SK-N-SH (cell line): ENCODE measurements at regions not wholly inside any gene's neighbourhood (a gene's known extent, or its start where the extent isn't known, plus 50 kb on each side); places are given as distances from the start of the nearest gene placed in this dataset.

Experiments used
- CTCF ChIA-PET: fragments of 300-600, 350-600 bp; formaldehyde crosslinking; extraction: SDS; loops from one replicate; lab custom pipeline; 2021; lab: Yijun Ruan, JAX
- POLR2A ChIA-PET: fragments of 350-600 bp; sonication (Branson Sonifier 250); formaldehyde crosslinking; extraction: SDS; loops from one replicate; lab custom pipeline; 2020; ENCODE audit warnings: antibody characterized with exemption, inconsistent platforms; lab: Yijun Ruan, JAX
- DNase-seq: peaks from one replicate; pipeline ENCODE4 v3.0.0; 2012
- H2AFZ ChIP-seq: fragments of 200-600 bp; sonication (generic); 2 replicates; pipeline ENCODE4 v1.8.1; 2016; ENCODE audit warnings: antibody characterized with exemption, mild to moderate bottlenecking, low read depth
- H3F3A ChIP-seq: fragments of 200-600 bp; sonication (generic); replicated peaks from 2 replicates; pipeline ENCODE3; 2016; ENCODE audit warnings: antibody characterized with exemption, mild to moderate bottlenecking; ENCODE audit not compliant: insufficient read depth
- H3K27ac ChIP-seq, 2 experiments: fragments of 200-500 bp in 1 of 2; fragments of 200-600 bp in 1 of 2; sonication (Bioruptor generic) in 1 of 2; sonication (generic), shearing (Covaris generic) in 1 of 2; 2 replicates each; pipeline versions ENCODE4 v1.5.1 to v1.6.1; 2014 to 2016; ENCODE audit warnings: low read depth in 2 of 2, inconsistent platforms in 1 of 2, low read length in 1 of 2, mild to moderate bottlenecking in 1 of 2, mixed read lengths in 1 of 2
- H3K27me3 ChIP-seq: fragments of 200-600 bp; sonication (generic), shearing (Covaris generic); 2 replicates; pipeline ENCODE4 v1.6.1; 2016; ENCODE audit warnings: mixed run types; ENCODE audit not compliant: insufficient read depth
- H3K36me3 ChIP-seq, 2 experiments: fragments of 200-500 bp in 1 of 2; fragments of 200-600 bp in 1 of 2; sonication (Bioruptor generic) in 1 of 2; sonication (generic) in 1 of 2; replicated peaks in 1 of 2; 2 replicates each; pipeline versions ENCODE3 to v1.5.1; 2014 to 2016; ENCODE audit warnings: low read length in 1 of 2, mild to moderate bottlenecking in 1 of 2; ENCODE audit not compliant: insufficient read depth in 2 of 2, control insufficient read depth in 1 of 2
- H3K4me1 ChIP-seq, 2 experiments: fragments of 200-500 bp in 1 of 2; fragments of 200-600 bp in 1 of 2; sonication (Bioruptor generic) in 1 of 2; sonication (generic), shearing (Covaris generic) in 1 of 2; 2 replicates each; pipeline versions ENCODE4 v1.5.1 to v1.6.1; 2014 to 2016; ENCODE audit warnings: low read depth in 1 of 2, low read length in 1 of 2, mixed run types in 1 of 2; ENCODE audit not compliant: insufficient read depth in 2 of 2, control insufficient read depth in 1 of 2
- H3K4me2 ChIP-seq: fragments of 200-600 bp; sonication (generic), shearing (Covaris generic); 2 replicates; pipeline ENCODE4 v1.6.1; 2017; ENCODE audit warnings: mixed run types
- H3K4me3 ChIP-seq, 2 experiments: fragments of 200-500 bp in 1 of 2; fragments of 200-600 bp in 1 of 2; sonication (Bioruptor generic) in 1 of 2; sonication (generic), shearing (Covaris generic) in 1 of 2; 2 replicates each; pipeline versions ENCODE4 v1.5.1 to v1.8.1; 2014 to 2016; ENCODE audit warnings: low read depth in 2 of 2, inconsistent platforms in 1 of 2, low read length in 1 of 2, mild to moderate bottlenecking in 1 of 2, mixed read lengths in 1 of 2, moderate library complexity in 1 of 2
- H3K79me2 ChIP-seq: fragments of 200-600 bp; sonication (generic); 2 replicates; pipeline ENCODE4 v1.8.1; 2017; ENCODE audit warnings: mild to moderate bottlenecking; ENCODE audit not compliant: insufficient read depth
- H3K9ac ChIP-seq: fragments of 200-600 bp; sonication (generic); 2 replicates; pipeline ENCODE4 v1.6.1; 2017; ENCODE audit warnings: mixed run types
- H3K9me2 ChIP-seq: fragments of 200-600 bp; sonication (generic); 2 replicates; pipeline ENCODE4 v1.6.1; 2017; ENCODE audit warnings: mixed run types
- H3K9me3 ChIP-seq: fragments of 200-600 bp; sonication (generic); 2 replicates; pipeline ENCODE4 v1.6.1; 2017; ENCODE audit warnings: mixed run types, mild to moderate bottlenecking, moderate library complexity
- H4K20me1 ChIP-seq: fragments of 200-600 bp; sonication (generic); 2 replicates; pipeline ENCODE4 v1.6.1; 2017; ENCODE audit warnings: mild to moderate bottlenecking, mixed run types; ENCODE audit not compliant: insufficient read depth
- GATA2 ChIP-seq: sonication (generic); formaldehyde crosslinking; IDR thresholded peaks from 2 replicates; pipeline ENCODE4 v1.5.0; 2020; ENCODE audit warnings: mild to moderate bottlenecking, missing genetic modification reagents
- WGBS: methylation state at CpG from one replicate; pipeline ENCODE4 v1.1.6; 2017; ENCODE audit warnings: low lambda C conversion rate; 5-methylcytosine and 5-hydroxymethylcytosine counted together

- no peak for TF ChIP-seq GATA2 (CRISPR knock-in tag)
- H4K20me1 ChIP-seq: no peaks in the 10 kb centered on the region
- H3K36me3 ChIP-seq: no peaks in the 10 kb centered on the region
- WGBS: 3% methylated on average over 9 of the region's 9 CpGs
- DNase-seq: no peak
- H3K27me3 ChIP-seq: peaks cover 29% of the 10 kb centered on the region
- H3K9me3 ChIP-seq: no peaks in the 10 kb centered on the region
- H3K9ac ChIP-seq: no peak overlapping the region
- ChIA-PET POLR2A (no interaction called here), CTCF (no interaction called here)
- no peaks in the 10 kb centered on the region for H3K9me2 ChIP-seq
- H3K4me3 ChIP-seq: no peak overlapping the region
- H2AFZ ChIP-seq: no peak overlapping the region
- no peaks in the 10 kb centered on the region for H3K4me1 ChIP-seq
- no peak overlapping the region for H3K27ac ChIP-seq
- H3K79me2 ChIP-seq: no peaks in the 10 kb centered on the region
- no peak overlapping the region for H3K4me2 ChIP-seq
- no peaks in the 10 kb centered on the region for H3F3A ChIP-seq
Observed at GRCh38 chrX:104306180-104306579, 51.4 kb upstream of the ESX1 start.
